Peyer's patch (tissue), 4 donors: ENCODE measurements at regions not wholly inside any gene's neighbourhood (a gene's known extent, or its start where the extent isn't known, plus 50 kb on each side); places are given as distances from the start of the nearest gene placed in this dataset.

ENCODE experiments used
- DNase-seq, 3 donors: peaks; one replicate each; pipeline ENCODE4 v3.0.0-alpha.2; 2017 to 2019
- H3K27ac ChIP-seq, 4 donors: fragments of 200-600 bp; sonication (generic); one replicate each; pipeline ENCODE4 v1.5.1; 2016 to 2019
- H3K27me3 ChIP-seq, 2 donors: fragments of 200-600 bp; sonication (generic); one replicate each; pipeline ENCODE4 v1.5.1; 2019
- H3K36me3 ChIP-seq, 3 donors: fragments of 200-600 bp; sonication (generic); one replicate each; pipeline ENCODE4 v1.5.1; 2016 to 2019
- H3K4me1 ChIP-seq, 4 donors: fragments of 200-600 bp; sonication (generic); one replicate each; pipeline ENCODE4 v1.5.1; 2016 to 2019
- H3K4me3 ChIP-seq, 4 donors: fragments of 200-600 bp; sonication (generic); 1 replicate in 3 of 4; 2 replicates in 1 of 4; pipeline ENCODE4 v1.5.1; 2016 to 2019; ENCODE audit warnings: mild to moderate bottlenecking in 1 of 4
- H3K9me3 ChIP-seq, 4 donors: fragments of 200-600 bp; sonication (generic); one replicate each; pipeline ENCODE4 v1.5.1; 2016 to 2019; ENCODE audit warnings: mild to moderate bottlenecking in 1 of 4
- CTCF ChIP-seq, 6 experiments: fragments of 450-650 bp in 4 of 6; fragments of 200-600 bp in 2 of 6; sonication (generic) in 1 of 6; IDR thresholded peaks; one replicate each; pipeline ENCODE4 v1.5.1; 2017 to 2019; ENCODE audit warnings: antibody characterized with exemption in 6 of 6, mild to moderate bottlenecking in 3 of 6, moderate library complexity in 1 of 6
- POLR2A ChIP-seq, 2 donors: fragments of 450-650 bp; IDR thresholded peaks; one replicate each; pipeline ENCODE4 v1.5.1; 2017; ENCODE audit warnings: antibody characterized with exemption in 2 of 2, mild to moderate bottlenecking in 2 of 2, moderate library complexity in 2 of 2

GRCh38 chr2:7432436-7432835 is 515.2 kb downstream of the RNF144A start:
- Histone ChIP-seq H3K4me3 (no peak overlapping the region), H3K27me3 (no peaks in the 10 kb centered on the region), H3K36me3 (no peaks in the 10 kb centered on the region), H3K27ac (no peak overlapping the region), H3K9me3 (no peaks in the 10 kb centered on the region), H3K4me1 (peaks cover 0 to 7% (median 0%) of the 10 kb centered on the region in 4 donors)
- no peak for DNase-seq
- no peak for TF ChIP-seq CTCF (IDR thresholded peaks at IDR 0.05)
- no peak for TF ChIP-seq POLR2A (IDR thresholded peaks at IDR 0.05)

GRCh38 chr2:7436096-7436906 is 519.1 kb downstream of the RNF144A start:
- no peaks in the 10 kb centered on the region for H3K36me3 ChIP-seq
- DNase-seq, result no peak
- no peaks in the 10 kb centered on the region for H3K27me3 ChIP-seq
- H3K4me1 ChIP-seq, result peaks cover 0 to 1% (median 0%) of the 10 kb centered on the region in 4 donors
- H3K27ac ChIP-seq, result no peak overlapping the region
- no peaks in the 10 kb centered on the region for H3K9me3 ChIP-seq
- no peak for TF ChIP-seq POLR2A (IDR thresholded peaks at IDR 0.05)
- no peak for TF ChIP-seq CTCF (IDR thresholded peaks at IDR 0.05)
- no peak overlapping the region for H3K4me3 ChIP-seq

GRCh38 chr2:7437141-7437540 is 519.9 kb downstream of the RNF144A start:
- Histone ChIP-seq H3K4me1 (no peaks in the 10 kb centered on the region), H3K36me3 (no peaks in the 10 kb centered on the region), H3K27ac (no peak overlapping the region), H3K27me3 (no peaks in the 10 kb centered on the region), H3K4me3 (no peak overlapping the region), H3K9me3 (no peaks in the 10 kb centered on the region)
- DNase-seq, result no peak
- TF ChIP-seq POLR2A (IDR thresholded peaks at IDR 0.05) (no peak), CTCF (IDR thresholded peaks at IDR 0.05) (no peak)

- H3K4me3 ChIP-seq, result no peak overlapping the region
- no peaks in the 10 kb centered on the region for H3K4me1 ChIP-seq
- H3K27me3 ChIP-seq, result no peaks in the 10 kb centered on the region
- no peak for DNase-seq
- no peaks in the 10 kb centered on the region for H3K9me3 ChIP-seq
- TF ChIP-seq POLR2A (IDR thresholded peaks at IDR 0.05), result no peak
- no peak for TF ChIP-seq CTCF (IDR thresholded peaks at IDR 0.05)
- peak overlapping the region in 1 of 4 donors; percentile 45 for H3K27ac ChIP-seq
- H3K36me3 ChIP-seq, result no peaks in the 10 kb centered on the region
These were observed 520.8 kb downstream of the RNF144A start for GRCh38 chr2:7437716-7438632.

GRCh38 chr2:7438855-7439254 is 521.6 kb downstream of the RNF144A start:
- no peaks in the 10 kb centered on the region for H3K36me3 ChIP-seq
- no peaks in the 10 kb centered on the region for H3K9me3 ChIP-seq
- DNase-seq, result no peak
- TF ChIP-seq CTCF (IDR thresholded peaks at IDR 0.05), result no peak
- no peak overlapping the region for H3K4me3 ChIP-seq
- no peak overlapping the region for H3K27ac ChIP-seq
- no peaks in the 10 kb centered on the region for H3K27me3 ChIP-seq
- no peaks in the 10 kb centered on the region for H3K4me1 ChIP-seq
